Endothelial cell of umbilical vein (primary cell): ENCODE measurements at regions not wholly inside any gene's neighbourhood (a gene's known extent, or its start where the extent isn't known, plus 50 kb on each side); places are given as distances from the start of the nearest gene placed in this dataset.
"Not testable (repeated sequence)": the region's sequence is repeated elsewhere in the genome, so short reads cannot be mapped to it uniquely, and the experiment has no call there.

ENCODE experiments used
- BruUV-seq: library from RNA; stranded (reverse); fragments of 400-500 nt; replicated peaks from 2 replicates; lab custom pipeline; 2021; lab: Mats Ljungman, UMichigan
- CTCF ChIA-PET: fragments of 300-600, 350-600 bp; sonication (Branson Sonifier 250); formaldehyde crosslinking; loops from one replicate; lab custom pipeline; 2021; ENCODE audit warnings: antibody characterized with exemption, inconsistent platforms; lab: Charles Lee
- POLR2A ChIA-PET: fragments of 300-600, 350-600 bp; sonication (Branson Sonifier 250); formaldehyde crosslinking; loops from one replicate; lab custom pipeline; 2021; ENCODE audit warnings: antibody characterized with exemption, inconsistent platforms; lab: Charles Lee
- DNase-seq: peaks from one replicate; pipeline ENCODE4 v3.0.0-alpha.2; 2011; ENCODE audit warnings: low read depth, low spot score
- FAIRE-seq: peaks from 2 replicates; lab custom pipeline; 2011; peaks lifted over from hg19 to GRCh38; lab: Jason Lieb, UNC
- H2AFZ ChIP-seq: 2 replicates; pipeline ENCODE4 v1.6.0; 2012; ENCODE audit warnings: low read depth, low read length, control low read depth, inconsistent platforms
- H3K27ac ChIP-seq: 2 replicates; pipeline ENCODE4 v1.5.1; 2011; ENCODE audit warnings: low read depth, mild to moderate bottlenecking, control low read depth, low read length, moderate library complexity; ENCODE audit not compliant: insufficient read depth
- H3K27me3 ChIP-seq, 2 experiments: 2 replicates each; pipeline versions ENCODE4 v1.6.0 to v1.6.1; 2011; ENCODE audit warnings: low read length in 2 of 2, mixed read lengths in 1 of 2; ENCODE audit not compliant: control insufficient read depth in 2 of 2, insufficient read depth in 2 of 2
- H3K36me3 ChIP-seq, 2 experiments: 2 replicates in 1 of 2; 3 replicates in 1 of 2; pipeline ENCODE4 v1.5.1; 2011; ENCODE audit warnings: low read length in 2 of 2, mild to moderate bottlenecking in 1 of 2, moderate library complexity in 1 of 2; ENCODE audit not compliant: control insufficient read depth in 2 of 2, insufficient read depth in 2 of 2; ENCODE audit errors: extremely low read depth in 1 of 2
- H3K4me1 ChIP-seq: 3 replicates; pipeline ENCODE4 v1.5.1; 2011; ENCODE audit warnings: mild to moderate bottlenecking, low read length; ENCODE audit not compliant: control insufficient read depth, insufficient read depth; ENCODE audit errors: extremely low read depth
- H3K4me2 ChIP-seq: 2 replicates; pipeline ENCODE4 v1.6.1; 2011; ENCODE audit warnings: low read length, control low read depth, mixed read lengths; ENCODE audit not compliant: insufficient read depth
- H3K4me3 ChIP-seq, 3 experiments: fragments of 200-600 bp in 1 of 3; sonication (generic), shearing (Covaris generic) in 1 of 3; replicated peaks in 1 of 3; 2 replicates each; pipeline ENCODE4 v1.5.1; 2011 to 2016; ENCODE audit warnings: control low read depth in 3 of 3, low read length in 3 of 3, mild to moderate bottlenecking in 2 of 3, inconsistent platforms in 1 of 3, low read depth in 1 of 3, moderate library complexity in 1 of 3; ENCODE audit not compliant: insufficient read depth in 1 of 3
- H3K79me2 ChIP-seq: 2 replicates; pipeline ENCODE4 v1.6.0; 2012; ENCODE audit warnings: low read length, inconsistent platforms; ENCODE audit not compliant: control insufficient read depth, insufficient read depth
- H3K9ac ChIP-seq: replicated peaks from 2 replicates; pipeline ENCODE3; 2011; ENCODE audit warnings: low read length, control low read depth; ENCODE audit not compliant: insufficient read depth; ENCODE audit errors: extremely low read depth
- H3K9me1 ChIP-seq: replicated peaks from 3 replicates; pipeline ENCODE4 v1.6.0; 2011; ENCODE audit warnings: mild to moderate bottlenecking, low read length; ENCODE audit not compliant: control insufficient read depth, insufficient read depth; ENCODE audit errors: extremely low read depth
- H3K9me3 ChIP-seq: replicated peaks from 2 replicates; pipeline ENCODE4 v1.5.1; 2012; ENCODE audit warnings: low read length, inconsistent platforms; ENCODE audit not compliant: control insufficient read depth, insufficient read depth
- H4K20me1 ChIP-seq: replicated peaks from 2 replicates; pipeline ENCODE3; 2011; ENCODE audit warnings: mild to moderate bottlenecking, low read length; ENCODE audit not compliant: control insufficient read depth, insufficient read depth; ENCODE audit errors: extremely low read depth
- EZH2 ChIP-seq: IDR thresholded peaks from 2 replicates; pipeline ENCODE4 v1.6.1; 2012; ENCODE audit warnings: borderline replicate concordance, low read depth, mild to moderate bottlenecking, moderate library complexity, low read length, inconsistent platforms; ENCODE audit not compliant: severe bottlenecking
- FOS ChIP-seq: IDR thresholded peaks from 2 replicates; pipeline ENCODE4 v1.6.1; 2011; ENCODE audit warnings: mild to moderate bottlenecking, low read length, moderate library complexity, borderline replicate concordance; ENCODE audit not compliant: insufficient read depth
- JUN ChIP-seq: IDR thresholded peaks from 2 replicates; pipeline ENCODE4 v1.6.1; 2011; ENCODE audit warnings: borderline replicate concordance, low read depth; ENCODE audit not compliant: insufficient read length, insufficient read depth
- MYC ChIP-seq: IDR thresholded peaks from one replicate; pipeline ENCODE4 v1.6.1; 2011; ENCODE audit warnings: mild to moderate bottlenecking, low read depth, low read length
- POLR2A ChIP-seq: IDR thresholded peaks from 2 replicates; pipeline ENCODE4 v1.6.1; 2012; ENCODE audit warnings: low read depth, mild to moderate bottlenecking, control low read depth, low read length
- POLR2AphosphoS5 ChIP-seq: IDR thresholded peaks from 2 replicates; pipeline ENCODE4 v1.6.1; 2012; ENCODE audit warnings: low read depth, mild to moderate bottlenecking, control low read depth, low read length, moderate library complexity; ENCODE audit not compliant: insufficient read depth
- dilution Hi-C: fragments of 300-500 bp; cut with MboI; formaldehyde crosslinking; loops from one replicate; pipeline ENCODE4 v1.15.0; 2019; ENCODE audit warnings: low sequenced_read_pairs; ENCODE audit not compliant: extremely low pct_ligation_motif_present
- intact Hi-C: fragments of 100-400 bp; cut with micrococcal nuclease; formaldehyde crosslinking; loops from one replicate; pipeline ENCODE4 v1.10.0; 2022

DNA sequence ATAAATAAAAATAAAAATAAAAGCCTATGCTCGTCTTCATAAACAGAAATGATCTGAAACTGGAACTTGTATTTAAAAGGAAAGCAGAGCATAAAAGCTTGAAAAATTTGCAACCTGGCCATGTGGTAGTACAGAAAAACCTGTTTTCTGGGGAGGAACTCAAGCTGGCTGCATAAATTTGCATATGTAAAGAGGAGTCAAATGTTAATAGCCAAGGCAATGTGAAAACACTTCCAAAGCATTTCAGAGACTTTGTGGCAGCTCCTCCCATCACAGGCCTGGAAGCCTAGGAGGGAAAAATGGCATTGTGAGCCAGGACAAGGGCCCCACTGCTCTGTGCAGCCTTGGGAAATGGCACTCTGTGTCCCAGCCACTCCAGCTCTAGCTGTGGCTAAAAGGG is 727.9 kb upstream of the DIAPH2 start:
- no peak overlapping the region for H2AFZ ChIP-seq
- no peak overlapping the region for H3K4me2 ChIP-seq
- FAIRE-seq (no peak), DNase-seq (no peak)
- ChIA-PET POLR2A (no interaction called here), CTCF (no interaction called here)
- no peaks in the 10 kb centered on the region for H3K27me3 ChIP-seq
- no peaks in the 10 kb centered on the region for H4K20me1 ChIP-seq
- H3K36me3 ChIP-seq, result no peaks in the 10 kb centered on the region
- no TSS peak for BruUV-seq
- no peaks in the 10 kb centered on the region for H3K4me1 ChIP-seq
- intact Hi-C loops (no loop called here), dilution Hi-C loops (no loop called here)
- H3K9me1 ChIP-seq, result no peaks in the 10 kb centered on the region
- no peaks in the 10 kb centered on the region for H3K79me2 ChIP-seq
- no peak overlapping the region for H3K4me3 ChIP-seq
- no peak overlapping the region for H3K9ac ChIP-seq
- H3K27ac ChIP-seq, result no peak overlapping the region
- H3K9me3 ChIP-seq, result no peaks in the 10 kb centered on the region
- TF ChIP-seq EZH2 (no peak), POLR2AphosphoS5 (no peak), MYC (no peak), JUN (no peak), FOS (no peak), POLR2A (no peak)

DNA sequence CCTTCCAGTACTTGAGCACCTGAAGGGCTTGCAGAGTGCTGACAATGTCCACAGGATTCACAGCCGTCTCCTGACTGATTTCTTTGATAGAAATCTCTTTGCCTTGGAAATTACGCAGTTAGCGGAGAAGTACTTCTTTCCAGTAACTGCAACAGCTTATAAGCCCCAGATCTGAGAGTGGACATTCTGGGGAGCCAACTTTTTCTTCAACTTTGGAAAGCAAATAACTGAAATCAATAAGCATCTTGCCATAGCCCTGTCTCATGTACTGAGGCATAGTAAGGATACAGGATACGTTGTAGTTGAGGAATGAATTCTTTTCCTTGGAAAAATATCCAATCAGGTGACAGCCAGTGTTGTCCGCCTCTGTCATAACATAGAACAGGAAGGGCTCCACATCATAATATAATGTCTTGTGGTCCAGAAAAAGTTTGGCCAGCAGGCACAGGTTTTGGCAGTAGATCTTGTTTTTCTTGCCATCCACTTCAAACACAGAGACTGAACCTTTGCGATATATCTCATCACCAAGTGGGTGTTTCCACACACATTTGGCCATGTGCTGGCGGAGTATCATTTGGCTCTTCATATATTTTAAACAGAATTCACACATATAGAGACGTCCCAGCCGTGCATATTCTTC is 711.1 kb upstream of the DIAPH2 start:
- H3K4me2 ChIP-seq, BruUV-seq, CTCF ChIA-PET, FAIRE-seq, H4K20me1 ChIP-seq, intact Hi-C loops, dilution Hi-C loops, H3K27me3 ChIP-seq, H3K9me3 ChIP-seq, H3K9me1 ChIP-seq, POLR2A ChIA-PET, H3K9ac ChIP-seq, H3K27ac ChIP-seq, H3K79me2 ChIP-seq, H2AFZ ChIP-seq, H3K36me3 ChIP-seq, H3K4me3 ChIP-seq, DNase-seq, H3K4me1 ChIP-seq: not testable (repeated sequence)
